ENCODE measurements at regions not wholly inside any gene's neighbourhood (a gene's known extent, or its start where the extent isn't known, plus 50 kb on each side); places are given as distances from the start of the nearest gene placed in this dataset.

- H3K9me2 ChIP-seq (ENCODE audit: insufficient read depth, low read length): no peaks in the 10 kb centered on the region
- H3K4me3 ChIP-seq (ENCODE audit: low read length): no peak overlapping the region
These were observed 399.9 kb downstream of the NXPH1 start for GRCh38 chr7:8833355-8833754.

GRCh38 chr7:8841171-8841570, 407.8 kb downstream of the NXPH1 start:
- no peak overlapping the region for H3K9ac ChIP-seq (ENCODE audit: low read length)
- H3K9me3 ChIP-seq (ENCODE audit: low read length): no peaks in the 10 kb centered on the region
- H3K4me3 ChIP-seq (ENCODE audit: low read length): no peak overlapping the region
- H3K9me2 ChIP-seq (ENCODE audit: insufficient read depth, low read length): no peaks in the 10 kb centered on the region
- no peaks in the 10 kb centered on the region for H3F3A ChIP-seq (ENCODE audit: insufficient read depth, low read length, poor library complexity, severe bottlenecking)
- H3K27me3 ChIP-seq (ENCODE audit: insufficient read depth, low read depth, low read length): no peaks in the 10 kb centered on the region
- no peaks in the 10 kb centered on the region for H3K36me3 ChIP-seq (ENCODE audit: insufficient read depth, low read length)
- H4K20me1 ChIP-seq (ENCODE audit: insufficient read depth): no peaks in the 10 kb centered on the region
- H3K4me2 ChIP-seq (ENCODE audit: low read length): no peak overlapping the region
- no peak overlapping the region for H3K27ac ChIP-seq (ENCODE audit: low read length)
- H3K79me2 ChIP-seq (replicated peaks; ENCODE audit: insufficient read depth, low read length): no peaks in the 10 kb centered on the region
- no peak overlapping the region for H2AFZ ChIP-seq (ENCODE audit: low read depth, low read length)
- TF ChIP-seq REST (IDR thresholded peaks at IDR 0.05; ENCODE audit: borderline replicate concordance) (no peak), RAD21 (conservative IDR thresholded peaks at IDR 0.05) (no peak), CTCF (IDR thresholded peaks at IDR 0.05; ENCODE audit: poor library complexity, severe bottlenecking) (no peak), SMC3 (conservative IDR thresholded peaks at IDR 0.05; ENCODE audit: poor library complexity) (no peak), POLR2AphosphoS5 (IDR thresholded peaks at IDR 0.05) (no peak), TAF1 (IDR thresholded peaks at IDR 0.05; ENCODE audit: low read depth) (no peak), EP300 (conservative IDR thresholded peaks at IDR 0.05; ENCODE audit: poor library complexity, severe bottlenecking) (no peak)

More at GRCh38 chr7:8833355-8833754, 399.9 kb downstream of the NXPH1 start:
- Histone ChIP-seq H3K79me2 (replicated peaks; ENCODE audit: insufficient read depth, low read length) (no peaks in the 10 kb centered on the region), H3K36me3 (ENCODE audit: insufficient read depth, low read length) (no peaks in the 10 kb centered on the region), H3F3A (ENCODE audit: insufficient read depth, low read length, poor library complexity, severe bottlenecking) (no peaks in the 10 kb centered on the region), H3K9me3 (ENCODE audit: low read length) (no peaks in the 10 kb centered on the region), H3K9ac (ENCODE audit: low read length) (no peak overlapping the region), H3K27me3 (ENCODE audit: insufficient read depth, low read depth, low read length) (no peaks in the 10 kb centered on the region), H4K20me1 (ENCODE audit: insufficient read depth) (no peaks in the 10 kb centered on the region), H3K27ac (ENCODE audit: low read length) (no peak overlapping the region), H2AFZ (ENCODE audit: low read depth, low read length) (no peak overlapping the region), H3K4me2 (ENCODE audit: low read length) (no peak overlapping the region)
- no peak for TF ChIP-seq TAF1 (IDR thresholded peaks at IDR 0.05; ENCODE audit: low read depth)
- no peak for TF ChIP-seq REST (IDR thresholded peaks at IDR 0.05; ENCODE audit: borderline replicate concordance)
- TF ChIP-seq CTCF (IDR thresholded peaks at IDR 0.05; ENCODE audit: poor library complexity, severe bottlenecking): no peak
- TF ChIP-seq EP300 (conservative IDR thresholded peaks at IDR 0.05; ENCODE audit: poor library complexity, severe bottlenecking): no peak
- TF ChIP-seq SMC3 (conservative IDR thresholded peaks at IDR 0.05; ENCODE audit: poor library complexity): no peak
- TF ChIP-seq EZH2 (IDR thresholded peaks at IDR 0.05; ENCODE audit: borderline replicate concordance, insufficient read depth, low read length, poor library complexity, severe bottlenecking): no peak
- TF ChIP-seq RAD21 (conservative IDR thresholded peaks at IDR 0.05): no peak
- TF ChIP-seq MXI1 (conservative IDR thresholded peaks at IDR 0.05; ENCODE audit: poor library complexity, severe bottlenecking): no peak
- TF ChIP-seq POLR2AphosphoS5 (IDR thresholded peaks at IDR 0.05): no peak

Measured in neural cell (in vitro differentiated cells).